ENCODE measurements at regions not wholly inside any gene's neighbourhood (a gene's known extent, or its start where the extent isn't known, plus 50 kb on each side); places are given as distances from the start of the nearest gene placed in this dataset.

GRCh38 chr1:226799634-226800281 lies 60.7 kb upstream of the ITPKB start:
- CTCF ChIA-PET, result no interaction called here
- Mint-ChIP-seq H3K36me3 (ENCODE audit: low read depth) (no peaks in the 10 kb centered on the region), H3K27me3 (no peaks in the 10 kb centered on the region), H3K27ac (no peak overlapping the region), H3K9me3 (no peaks in the 10 kb centered on the region), H3K4me3 (no peak overlapping the region), H3K4me1 (peaks cover 14% of the 10 kb centered on the region)
- DNase-seq (no peak), ATAC-seq (ENCODE audit: low read depth) (no peak)
- TF ChIP-seq, protein P1, sequence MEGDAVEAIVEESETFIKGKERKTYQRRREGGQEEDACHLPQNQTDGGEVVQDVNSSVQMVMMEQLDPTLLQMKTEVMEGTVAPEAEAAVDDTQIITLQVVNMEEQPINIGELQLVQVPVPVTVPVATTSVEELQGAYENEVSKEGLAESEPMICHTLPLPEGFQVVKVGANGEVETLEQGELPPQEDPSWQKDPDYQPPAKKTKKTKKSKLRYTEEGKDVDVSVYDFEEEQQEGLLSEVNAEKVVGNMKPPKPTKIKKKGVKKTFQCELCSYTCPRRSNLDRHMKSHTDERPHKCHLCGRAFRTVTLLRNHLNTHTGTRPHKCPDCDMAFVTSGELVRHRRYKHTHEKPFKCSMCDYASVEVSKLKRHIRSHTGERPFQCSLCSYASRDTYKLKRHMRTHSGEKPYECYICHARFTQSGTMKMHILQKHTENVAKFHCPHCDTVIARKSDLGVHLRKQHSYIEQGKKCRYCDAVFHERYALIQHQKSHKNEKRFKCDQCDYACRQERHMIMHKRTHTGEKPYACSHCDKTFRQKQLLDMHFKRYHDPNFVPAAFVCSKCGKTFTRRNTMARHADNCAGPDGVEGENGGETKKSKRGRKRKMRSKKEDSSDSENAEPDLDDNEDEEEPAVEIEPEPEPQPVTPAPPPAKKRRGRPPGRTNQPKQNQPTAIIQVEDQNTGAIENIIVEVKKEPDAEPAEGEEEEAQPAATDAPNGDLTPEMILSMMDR (IDR thresholded peaks at IDR 0.05), result no peak
- POLR2A ChIA-PET, result no interaction called here
- intact Hi-C loops (cut with micrococcal nuclease), result no loop called here

- Mint-ChIP-seq H3K36me3 (ENCODE audit: low read depth) (no peaks in the 10 kb centered on the region), H3K9me3 (no peaks in the 10 kb centered on the region), H3K27me3 (no peaks in the 10 kb centered on the region), H3K4me3 (no peak overlapping the region), H3K4me1 (peaks cover 14% of the 10 kb centered on the region), H3K27ac (peak overlapping the region; percentile 61)
- intact Hi-C loops (cut with micrococcal nuclease), result no loop called here
- ATAC-seq (ENCODE audit: low read depth), result peak; percentile 81
- ChIA-PET POLR2A (no interaction called here), CTCF (no interaction called here)
- TF ChIP-seq, protein P1 (IDR thresholded peaks at IDR 0.05), result no peak
- DNase-seq, result no peak
Measured at GRCh38 chr1:226798427-226799411, 59.6 kb upstream of the ITPKB start.

- no peaks in the 10 kb centered on the region for H3K36me3 Mint-ChIP-seq (ENCODE audit: low read depth)
- no peaks in the 10 kb centered on the region for H3K9me3 Mint-ChIP-seq
- no peak overlapping the region for H3K4me3 Mint-ChIP-seq
- ChIA-PET CTCF (no interaction called here), POLR2A (no interaction called here)
- intact Hi-C loops (cut with micrococcal nuclease), result no loop called here
- TF ChIP-seq, protein P1 (IDR thresholded peaks at IDR 0.05), result no peak
- H3K27ac Mint-ChIP-seq, result no peak overlapping the region
- H3K4me1 Mint-ChIP-seq, result peaks cover 14% of the 10 kb centered on the region
- DNase-seq (no peak), ATAC-seq (ENCODE audit: low read depth) (no peak)
- no peaks in the 10 kb centered on the region for H3K27me3 Mint-ChIP-seq
Measured at GRCh38 chr1:226797151-226797550, 58.1 kb upstream of the ITPKB start.

DNA sequence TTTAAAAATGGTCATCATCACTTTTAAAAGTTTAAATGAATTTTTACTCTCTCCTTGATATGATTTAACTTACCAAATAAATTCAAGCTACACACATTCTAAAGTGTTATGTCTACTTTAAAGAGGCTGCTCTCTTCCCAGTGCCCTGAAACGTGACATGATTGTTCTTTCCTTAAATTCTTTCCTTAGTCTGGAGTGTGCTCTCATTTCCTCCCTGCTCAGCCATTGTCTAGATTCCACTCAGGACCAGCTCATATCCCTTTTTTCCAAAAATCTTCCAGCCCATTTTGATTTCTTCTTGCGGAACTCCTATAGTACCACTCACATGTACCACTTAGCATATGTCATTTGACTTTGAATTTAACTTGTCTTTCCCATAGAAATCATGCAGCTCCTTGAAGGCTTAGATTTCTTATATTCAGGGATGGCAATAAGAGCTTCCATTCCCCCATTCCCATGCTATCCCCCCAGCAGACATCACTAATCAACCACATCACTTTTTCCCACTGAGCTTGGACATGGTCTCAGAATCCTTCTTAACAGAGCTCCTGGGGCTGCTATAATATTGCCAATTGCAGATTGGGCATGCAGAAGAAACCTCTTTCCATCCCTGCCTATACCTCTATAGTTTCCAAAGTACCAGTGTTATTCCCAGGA lies 54.7 kb upstream of the ITPKB start:
- Mint-ChIP-seq H3K9me3 (no peaks in the 10 kb centered on the region), H3K27me3 (no peaks in the 10 kb centered on the region), H3K36me3 (ENCODE audit: low read depth) (no peaks in the 10 kb centered on the region), H3K4me1 (peaks cover 11% of the 10 kb centered on the region), H3K27ac (no peak overlapping the region), H3K4me3 (no peak overlapping the region)
- intact Hi-C loops (cut with micrococcal nuclease), result no loop called here
- ATAC-seq (ENCODE audit: low read depth), result no peak
- DNase-seq, result no peak
- ChIA-PET POLR2A (interaction anchor here (0.5 to 1.1 kb wide), 2 partner anchors 36 to 150 kb away, joined by 3 to 4 read pairs; no protein-coding TSS in a partner anchor), CTCF (no interaction called here)
- TF ChIP-seq, protein P1 (IDR thresholded peaks at IDR 0.05), result no peak

GRCh38 chr1:226792368-226792767 lies 53.3 kb upstream of the ITPKB start:
- Mint-ChIP-seq H3K27ac (no peak overlapping the region), H3K4me1 (peaks cover 5% of the 10 kb centered on the region), H3K27me3 (no peaks in the 10 kb centered on the region), H3K36me3 (ENCODE audit: low read depth) (no peaks in the 10 kb centered on the region), H3K4me3 (no peak overlapping the region), H3K9me3 (no peaks in the 10 kb centered on the region)
- intact Hi-C loops (cut with micrococcal nuclease), result no loop called here
- POLR2A ChIA-PET, result no interaction called here
- CTCF ChIA-PET, result no interaction called here
- TF ChIP-seq, protein P1 (IDR thresholded peaks at IDR 0.05), result no peak
- ATAC-seq (ENCODE audit: low read depth), result no peak
- DNase-seq, result no peak

Data from activated B cell treated with CpG ODN at 0.5 μM for 24 hours (primary cell).